NT2/D1 (cell line): ENCODE measurements at regions not wholly inside any gene's neighbourhood (a gene's known extent, or its start where the extent isn't known, plus 50 kb on each side); places are given as distances from the start of the nearest gene placed in this dataset.

ENCODE experiments used
- YY1 ChIP-seq: IDR thresholded peaks from 2 replicates; pipeline ENCODE4 v1.6.1; 2011; ENCODE audit not compliant: insufficient read length, insufficient read depth
- ZNF274 ChIP-seq: IDR thresholded peaks from 2 replicates; pipeline ENCODE4 v1.6.1; 2011; ENCODE audit warnings: mild to moderate bottlenecking, low read depth, low read length

DNA sequence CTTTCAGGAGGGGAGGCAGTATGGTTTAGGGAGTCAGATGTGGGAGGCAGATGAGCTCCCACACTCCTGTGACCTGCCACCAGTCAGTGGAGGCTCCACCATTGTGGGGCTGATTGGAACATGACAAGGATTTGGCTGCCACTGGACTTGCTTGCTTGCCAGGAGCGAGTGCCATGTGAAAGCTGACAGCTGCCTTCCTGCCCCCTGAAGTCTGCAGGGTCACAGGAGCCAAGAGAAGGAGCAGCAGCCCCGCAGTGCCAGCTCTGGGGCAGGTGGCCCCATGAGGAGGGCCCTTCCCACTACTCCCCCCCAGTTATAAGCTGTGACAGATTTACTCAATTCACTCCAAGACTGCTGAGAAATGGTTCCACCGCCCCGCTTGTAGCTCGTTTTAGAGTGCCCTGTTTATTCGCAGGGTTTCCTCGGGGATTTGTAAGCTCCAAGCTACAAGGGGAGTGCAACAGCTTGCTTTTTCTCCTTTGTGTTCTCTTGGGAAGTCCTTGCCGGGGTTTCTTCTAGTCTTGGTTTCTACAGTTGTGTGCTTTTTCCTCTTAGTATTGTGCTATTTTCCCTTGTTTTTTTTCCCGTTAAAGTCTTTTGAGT lies 414.3 kb downstream of the MEIS1 start:
- TF ChIP-seq YY1, result no peak
- TF ChIP-seq ZNF274, result no peak
